HFF-Myc (cell line): ENCODE measurements at regions not wholly inside any gene's neighbourhood (a gene's known extent, or its start where the extent isn't known, plus 50 kb on each side); places are given as distances from the start of the nearest gene placed in this dataset.

Source experiments
- DNase-seq: peaks from one replicate; pipeline ENCODE4 v3.0.0-alpha.2; 2011; ENCODE audit warnings: low read depth; ENCODE audit errors: extremely low read depth
- H3K4me3 ChIP-seq: replicated peaks from 2 replicates; pipeline ENCODE4 v1.5.1; 2011; ENCODE audit warnings: low read depth, mild to moderate bottlenecking, control low read depth, low read length
- CTCF ChIP-seq: IDR thresholded peaks from 2 replicates; pipeline ENCODE4 v1.5.1; 2012; ENCODE audit warnings: mild to moderate bottlenecking, low read depth, low read length, control low read depth; ENCODE audit errors: missing control alignments

GRCh38 chr4:130127297-130127696 is 1031.3 kb downstream of the C4orf33 start:
- DNase-seq: no peak

GRCh38 chr4:130131536-130131935 is 1035.6 kb downstream of the C4orf33 start:
- no peak for DNase-seq
- no peak overlapping the region for H3K4me3 ChIP-seq
- no peak for TF ChIP-seq CTCF

More at GRCh38 chr4:130127297-130127696, 1031.3 kb downstream of the C4orf33 start:
- H3K4me3 ChIP-seq: no peak overlapping the region
- no peak for TF ChIP-seq CTCF

DNA sequence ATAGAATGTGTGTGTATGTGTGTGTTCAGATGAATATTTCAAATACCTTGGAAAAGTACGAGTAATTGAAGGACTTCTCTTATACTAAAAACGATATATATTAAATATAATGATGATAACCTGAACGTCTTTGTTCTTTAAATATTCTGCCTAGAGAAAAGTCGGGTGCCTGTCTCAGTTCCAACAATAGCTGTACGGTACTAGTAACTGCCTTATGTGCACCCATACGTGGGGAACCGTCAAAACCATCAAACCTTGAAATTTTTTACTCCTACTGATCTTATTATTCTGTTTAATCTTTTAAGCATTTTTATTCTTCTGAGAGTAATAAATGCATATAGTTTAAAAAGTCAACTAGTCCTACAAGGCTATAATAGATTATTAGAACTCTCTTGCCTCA is 1045.7 kb downstream of the C4orf33 start:
- no peak for TF ChIP-seq CTCF

GRCh38 chr4:130143656-130144055 is 1047.7 kb downstream of the C4orf33 start:
- no peak for DNase-seq
- no peak overlapping the region for H3K4me3 ChIP-seq
- no peak for TF ChIP-seq CTCF

More for the DNA sequence above, 1045.7 kb downstream of the C4orf33 start:
- no peak for DNase-seq
- no peak overlapping the region for H3K4me3 ChIP-seq

- TF ChIP-seq CTCF: no peak
- no peak for DNase-seq
- no peak overlapping the region for H3K4me3 ChIP-seq
These were observed 1050.8 kb downstream of the C4orf33 start for GRCh38 chr4:130146773-130147172.

DNA sequence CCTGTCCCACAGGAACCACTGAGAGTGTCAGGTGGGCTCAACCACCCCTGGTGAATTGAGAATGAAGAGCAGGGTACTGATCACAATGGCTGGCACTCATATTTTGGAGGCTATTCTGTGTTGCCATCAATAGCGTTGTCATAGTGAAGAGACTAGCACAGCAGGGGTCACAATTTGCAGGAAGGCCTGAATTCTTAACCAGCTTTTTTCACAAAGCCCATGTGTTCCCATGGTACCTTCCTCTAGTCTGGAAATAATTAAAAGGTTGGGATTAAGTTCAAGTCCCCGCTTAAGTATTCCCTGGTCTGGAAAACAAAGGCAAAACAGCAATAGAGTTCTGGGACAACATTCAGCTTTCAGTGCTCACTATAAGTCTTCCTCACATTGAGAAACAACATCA is 1051.7 kb downstream of the C4orf33 start:
- no peak overlapping the region for H3K4me3 ChIP-seq
- DNase-seq: no peak
- TF ChIP-seq CTCF: no peak

DNA sequence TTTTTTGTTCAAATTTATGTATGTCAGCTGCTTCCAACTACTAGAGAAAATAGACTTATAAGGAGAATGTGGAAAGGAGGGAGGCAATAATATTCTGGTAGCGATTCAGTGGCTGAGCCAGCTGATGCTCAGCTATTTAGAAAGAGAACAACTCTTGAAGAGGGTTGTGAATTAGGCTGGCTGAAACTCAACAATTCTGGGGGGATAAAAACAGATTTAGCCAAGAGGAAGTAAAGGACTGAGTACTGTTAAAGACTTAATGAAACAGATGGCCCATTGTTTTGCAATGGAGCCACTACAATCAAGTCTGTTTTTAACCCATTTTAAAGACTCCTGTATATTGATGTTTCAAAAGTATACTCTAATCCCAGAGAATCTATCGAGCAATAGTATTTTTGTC is 1058.9 kb downstream of the C4orf33 start:
- DNase-seq: no peak
- H3K4me3 ChIP-seq: no peak overlapping the region

More for the DNA sequence above, 1058.9 kb downstream of the C4orf33 start:
- TF ChIP-seq CTCF: no peak
